H1 (cell line): ENCODE measurements at regions not wholly inside any gene's neighbourhood (a gene's known extent, or its start where the extent isn't known, plus 50 kb on each side); places are given as distances from the start of the nearest gene placed in this dataset.

Experiments
- CTCF ChIA-PET: fragments of 300-600 bp; sonication (Branson Sonifier 250); formaldehyde crosslinking; loops from one replicate; lab custom pipeline; 2021; ENCODE audit not compliant: partially characterized antibody; lab: Charles Lee
- POLR2A ChIA-PET: fragments of 300-600 bp; sonication (Branson Sonifier 250); formaldehyde crosslinking; loops from one replicate; lab custom pipeline; 2021; ENCODE audit warnings: inconsistent platforms; ENCODE audit not compliant: partially characterized antibody; lab: Charles Lee
- DNase-seq, 2 experiments: peaks; one replicate each; pipeline versions ENCODE4 v3.0.0 to v3.0.0-alpha.2; 2010 to 2022; ENCODE audit warnings: low spot score in 2 of 2, low read depth in 1 of 2, mixed read lengths in 1 of 2
- FAIRE-seq: peaks from 2 replicates; lab custom pipeline; 2011; peaks lifted over from hg19 to GRCh38; lab: Jason Lieb, UNC
- H2AFZ ChIP-seq: 2 replicates; pipeline ENCODE4 v1.8.1; 2012; ENCODE audit warnings: low read length, inconsistent platforms
- H2AK5ac ChIP-seq: 2 replicates; pipeline ENCODE4 v1.6.1; 2013; ENCODE audit warnings: low read depth, low read length
- H2BK120ac ChIP-seq: replicated peaks from 2 replicates; pipeline ENCODE3; 2013; ENCODE audit warnings: low read depth, low read length, inconsistent platforms
- H2BK12ac ChIP-seq: 2 replicates; pipeline ENCODE4 v1.6.1; 2013; ENCODE audit warnings: low read depth, low read length
- H2BK15ac ChIP-seq: 2 replicates; pipeline ENCODE4 v1.6.1; 2013; ENCODE audit warnings: low read length
- H2BK20ac ChIP-seq: 2 replicates; pipeline ENCODE4 v1.6.1; 2013; ENCODE audit warnings: low read length
- H2BK5ac ChIP-seq: 2 replicates; pipeline ENCODE4 v1.6.1; 2013; ENCODE audit warnings: low read depth, low read length
- H3K14ac ChIP-seq: 2 replicates; pipeline ENCODE4 v1.6.1; 2013; ENCODE audit warnings: inconsistent platforms; ENCODE audit not compliant: insufficient read length
- H3K18ac ChIP-seq: 2 replicates; pipeline ENCODE4 v1.6.1; 2013; ENCODE audit warnings: low read length; ENCODE audit errors: extremely low read depth
- H3K23ac ChIP-seq: 2 replicates; pipeline ENCODE4 v1.6.1; 2013; ENCODE audit warnings: inconsistent platforms; ENCODE audit not compliant: insufficient read length
- H3K23me2 ChIP-seq: 2 replicates; pipeline ENCODE4 v1.6.1; 2013; ENCODE audit warnings: low read depth, low read length
- H3K27ac ChIP-seq: 2 replicates; pipeline ENCODE4 v1.6.1; 2011; ENCODE audit warnings: low read depth, low read length, inconsistent platforms
- H3K27me3 ChIP-seq, 4 experiments: replicated peaks in 1 of 4; 1 replicate in 1 of 4; 2 replicates in 3 of 4; pipeline versions ENCODE4 v1.6.1 to v1.8.1; 2011 to 2013; ENCODE audit warnings: low read length in 3 of 4, mild to moderate bottlenecking in 3 of 4, inconsistent platforms in 2 of 4, mixed read lengths in 2 of 4, moderate library complexity in 1 of 4; ENCODE audit not compliant: control insufficient read depth in 3 of 4, insufficient read depth in 3 of 4; ENCODE audit errors: extremely low read depth in 1 of 4
- H3K36me3 ChIP-seq, 4 experiments: 2 replicates each; pipeline versions ENCODE4 v1.6.1 to v1.8.1; 2011 to 2013; ENCODE audit warnings: mild to moderate bottlenecking in 4 of 4, low read length in 3 of 4, moderate library complexity in 2 of 4, control low read depth in 1 of 4, inconsistent platforms in 1 of 4; ENCODE audit not compliant: insufficient read depth in 4 of 4, control insufficient read depth in 2 of 4
- H3K4ac ChIP-seq: replicated peaks from 2 replicates; pipeline ENCODE3; 2013; ENCODE audit warnings: low read length, low read depth, mixed read lengths, inconsistent platforms; ENCODE audit not compliant: insufficient read length
- H3K4me1 ChIP-seq, 4 experiments: replicated peaks in 1 of 4; 1 replicate in 1 of 4; 2 replicates in 3 of 4; pipeline versions ENCODE4 v1.6.1 to v1.8.1; 2011 to 2013; ENCODE audit warnings: low read length in 3 of 4, inconsistent platforms in 2 of 4, mixed read lengths in 1 of 4; ENCODE audit not compliant: insufficient read depth in 4 of 4, control insufficient read depth in 3 of 4
- H3K4me2 ChIP-seq, 2 experiments: 2 replicates each; pipeline versions ENCODE4 v1.6.1 to v1.8.1; 2011 to 2013; ENCODE audit warnings: low read depth in 2 of 2, low read length in 2 of 2, control low read depth in 1 of 2, inconsistent platforms in 1 of 2, mild to moderate bottlenecking in 1 of 2; ENCODE audit not compliant: insufficient read depth in 1 of 2
- H3K4me3 ChIP-seq, 4 experiments: fragments of 200-600, 300-600 bp in 1 of 4; sonication (generic), shearing (Covaris generic), sonication (Bioruptor Twin) in 1 of 4; 2 replicates each; pipeline versions ENCODE4 v1.5.1 to v1.8.1; 2011 to 2016; ENCODE audit warnings: low read length in 4 of 4, low read depth in 3 of 4, control low read depth in 2 of 4, inconsistent platforms in 2 of 4, mild to moderate bottlenecking in 2 of 4, mixed read lengths in 1 of 4, moderate library complexity in 1 of 4; ENCODE audit not compliant: insufficient read depth in 2 of 4; ENCODE audit errors: extremely low read depth in 1 of 4
- H3K56ac ChIP-seq: replicated peaks from 2 replicates; pipeline ENCODE3; 2013; ENCODE audit warnings: low read depth, mild to moderate bottlenecking, mixed read lengths, low read length, inconsistent platforms; ENCODE audit not compliant: insufficient read length
- H3K79me1 ChIP-seq: 2 replicates; pipeline ENCODE4 v1.6.1; 2013; ENCODE audit warnings: low read depth, low read length, control low read depth
- H3K79me2 ChIP-seq, 2 experiments: 2 replicates each; pipeline versions ENCODE4 v1.6.1 to v1.8.1; 2012 to 2013; ENCODE audit warnings: low read length in 2 of 2, mild to moderate bottlenecking in 2 of 2, inconsistent platforms in 1 of 2; ENCODE audit not compliant: insufficient read depth in 2 of 2, control insufficient read depth in 1 of 2
- H3K9ac ChIP-seq, 4 experiments: replicated peaks in 1 of 4; 1 replicate in 1 of 4; 2 replicates in 3 of 4; pipeline versions ENCODE4 v1.6.1 to v1.8.1; 2011 to 2013; ENCODE audit warnings: low read depth in 3 of 4, low read length in 3 of 4, control low read depth in 2 of 4, mild to moderate bottlenecking in 2 of 4, moderate library complexity in 2 of 4, inconsistent platforms in 1 of 4; ENCODE audit errors: extremely low read depth in 1 of 4
- H3K9me3 ChIP-seq, 2 experiments: 2 replicates each; pipeline versions ENCODE4 v1.6.1 to v1.8.1; 2012 to 2013; ENCODE audit warnings: mild to moderate bottlenecking in 2 of 2, moderate library complexity in 2 of 2, control low read depth in 1 of 2, inconsistent platforms in 1 of 2, low read depth in 1 of 2, low read length in 1 of 2, mixed read lengths in 1 of 2; ENCODE audit not compliant: insufficient read depth in 2 of 2
- H4K20me1 ChIP-seq, 2 experiments: replicated peaks in 1 of 2; 2 replicates each; pipeline versions ENCODE3 to v1.8.1; 2011 to 2013; ENCODE audit warnings: inconsistent platforms in 2 of 2, low read length in 2 of 2, mild to moderate bottlenecking in 1 of 2; ENCODE audit not compliant: insufficient read depth in 2 of 2, control insufficient read depth in 1 of 2
- H4K5ac ChIP-seq: 2 replicates; pipeline ENCODE4 v1.6.1; 2013; ENCODE audit warnings: low read length, low read depth, mixed read lengths, inconsistent platforms; ENCODE audit not compliant: insufficient read length
- H4K8ac ChIP-seq: 2 replicates; pipeline ENCODE4 v1.8.0; 2013; ENCODE audit warnings: mild to moderate bottlenecking, moderate library complexity, low read length, inconsistent platforms; ENCODE audit not compliant: insufficient read depth; ENCODE audit errors: extremely low read depth
- H4K91ac ChIP-seq: replicated peaks from 2 replicates; pipeline ENCODE3; 2013; ENCODE audit warnings: low read length, mixed read lengths, inconsistent platforms; ENCODE audit not compliant: insufficient read length
- BCL11A ChIP-seq, 2 experiments: IDR thresholded peaks; one replicate each; pipeline ENCODE4 v1.6.1; 2011; ENCODE audit warnings: low read depth in 2 of 2, low read length in 2 of 2, mild to moderate bottlenecking in 2 of 2
- BRCA1 ChIP-seq: IDR thresholded peaks from 2 replicates; pipeline ENCODE4 v1.6.1; 2012; ENCODE audit warnings: low read depth, low read length, improper control_type of control experiment
- CHD2 ChIP-seq: IDR thresholded peaks from 2 replicates; pipeline ENCODE4 v1.6.1; 2012; ENCODE audit warnings: low read length, improper control_type of control experiment
- CREB1 ChIP-seq: IDR thresholded peaks from 2 replicates; pipeline ENCODE4 v1.6.1; 2012; ENCODE audit warnings: inconsistent platforms
- E2F6 ChIP-seq: IDR thresholded peaks from 2 replicates; pipeline ENCODE4 v1.6.1; 2012; ENCODE audit warnings: inconsistent platforms
- EZH2 ChIP-seq: fragments of 200-600 bp; sonication (generic); IDR thresholded peaks from 2 replicates; pipeline ENCODE4 v1.7.1; 2012; ENCODE audit warnings: low read depth, mild to moderate bottlenecking, moderate library complexity, low read length, inconsistent platforms; ENCODE audit not compliant: severe bottlenecking
- GTF2F1 ChIP-seq: IDR thresholded peaks from 2 replicates; pipeline ENCODE4 v1.6.1; 2012; ENCODE audit warnings: low read depth, low read length, improper control_type of control experiment, borderline replicate concordance
- KDM1A ChIP-seq: fragments of 200-600, 300-600 bp; sonication (generic); IDR thresholded peaks from 2 replicates; pipeline ENCODE4 v1.7.1; 2016; ENCODE audit warnings: mild to moderate bottlenecking, low read length, borderline replicate concordance
- KDM5A ChIP-seq: fragments of 200-600 bp; IDR thresholded peaks from 2 replicates; pipeline ENCODE4 v1.7.1; 2012; ENCODE audit warnings: mild to moderate bottlenecking, low read length, inconsistent platforms, mixed read lengths
- POU5F1 ChIP-seq: IDR thresholded peaks from 2 replicates; pipeline ENCODE4 v1.6.1; 2011; ENCODE audit warnings: low read depth, mild to moderate bottlenecking, low read length, moderate library complexity
- RAD21 ChIP-seq, 2 experiments: IDR thresholded peaks in 1 of 2; conservative IDR thresholded peaks in 1 of 2; 2 replicates each; pipeline ENCODE4 v1.6.1; 2011; ENCODE audit warnings: low read depth in 2 of 2, low read length in 2 of 2, improper control_type of control experiment in 1 of 2, inconsistent platforms in 1 of 2, mild to moderate bottlenecking in 1 of 2, moderate library complexity in 1 of 2
- SP1 ChIP-seq: IDR thresholded peaks from 2 replicates; pipeline ENCODE4 v1.6.1; 2011; ENCODE audit warnings: low read depth, low read length
- SUZ12 ChIP-seq: fragments of 200-600 bp; sonication (generic); IDR thresholded peaks from 2 replicates; pipeline ENCODE4 v1.6.1; 2012; ENCODE audit warnings: mild to moderate bottlenecking, inconsistent platforms, low read length, moderate library complexity, mixed read lengths
- TAF7 ChIP-seq: optimal IDR thresholded peaks from 2 replicates; pipeline ENCODE3; 2011; ENCODE audit warnings: low read depth, mild to moderate bottlenecking, inconsistent platforms, low read length, moderate library complexity, borderline replicate concordance
- YY1 ChIP-seq: IDR thresholded peaks from 2 replicates; pipeline ENCODE4 v1.6.1; 2011; ENCODE audit warnings: low read depth, mild to moderate bottlenecking, low read length
- WGBS, 2 experiments: shearing (Covaris generic) in 1 of 2; methylation state at CpG; one replicate each; pipeline versions ENCODE4 v1.1.6 to v1.1.7; 2013 to 2015; ENCODE audit warnings: low lambda C conversion rate in 2 of 2, mixed read lengths in 2 of 2, inconsistent platforms in 1 of 2, low coverage in 1 of 2, missing lambda C conversion rate in 1 of 2; ENCODE audit not compliant: insufficient replicate concordance in 2 of 2, insufficient coverage in 1 of 2, insufficient read length in 1 of 2; ENCODE audit errors: extremely low coverage in 1 of 2, missing lambda C conversion rate in 1 of 2; 5-methylcytosine and 5-hydroxymethylcytosine counted together

GRCh38 chr2:153043385-153043784 lies 325.0 kb downstream of the ARL6IP6 start:
- ChIA-PET CTCF (interaction anchor here (2.6 kb wide), 1 partner anchor 11 kb away, joined by 7 read pairs; no protein-coding TSS in a partner anchor), POLR2A (no interaction called here)
- no peak overlapping the region for H2AK5ac ChIP-seq
- no peaks in the 10 kb centered on the region for H3K9me3 ChIP-seq
- H3K9ac ChIP-seq, result no peak overlapping the region
- no peak overlapping the region for H4K8ac ChIP-seq
- no peaks in the 10 kb centered on the region for H3K4me1 ChIP-seq
- H3K56ac ChIP-seq, result no peak overlapping the region
- H3K18ac ChIP-seq, result no peak overlapping the region
- H4K91ac ChIP-seq, result no peak overlapping the region
- no peak overlapping the region for H2BK12ac ChIP-seq
- 81% methylated on average over 1 of the region's 1 CpG; no CpG with 5 or more reads in 1 of the 2 experiments for WGBS, 2 experiments
- H3K23me2 ChIP-seq, result no peaks in the 10 kb centered on the region; the same call in 1 of the 2 replicates
- H3K36me3 ChIP-seq, result no peaks in the 10 kb centered on the region
- no peak overlapping the region for H2AFZ ChIP-seq
- H3K79me1 ChIP-seq, result no peaks in the 10 kb centered on the region
- H3K14ac ChIP-seq, result no peak overlapping the region
- H2BK20ac ChIP-seq, result no peak overlapping the region
- H2BK120ac ChIP-seq, result no peak overlapping the region
- FAIRE-seq (no peak), DNase-seq (no peak)
- H3K27me3 ChIP-seq, result no peaks in the 10 kb centered on the region
- no peak overlapping the region for H3K23ac ChIP-seq
- H3K4ac ChIP-seq, result no peak overlapping the region
- H2BK15ac ChIP-seq, result no peak overlapping the region
- H3K4me2 ChIP-seq, result no peak overlapping the region
- no peaks in the 10 kb centered on the region for H3K79me2 ChIP-seq
- no peak overlapping the region for H4K5ac ChIP-seq
- H3K4me3 ChIP-seq, result no peak overlapping the region
- no peak overlapping the region for H2BK5ac ChIP-seq
- no peaks in the 10 kb centered on the region for H4K20me1 ChIP-seq
- no peak overlapping the region for H3K27ac ChIP-seq
- no peak for TF ChIP-seq RAD21 (IDR thresholded peaks at IDR 0.05 in 1 of 2, conservative IDR thresholded peaks at IDR 0.05 in 1 of 2; ENCODE audit: low read depth in 2 of 2, low read length in 2 of 2)
- no peak for TF ChIP-seq BRCA1
- TF ChIP-seq BCL11A (IDR thresholded peaks at IDR 0.05; ENCODE audit: low read depth in 2 of 2, low read length in 2 of 2), result no peak
- no peak for TF ChIP-seq KDM1A
- no peak for TF ChIP-seq TAF7
- no peak for TF ChIP-seq SUZ12
- TF ChIP-seq POU5F1, result no peak
- TF ChIP-seq E2F6, result no peak
- no peak for TF ChIP-seq CHD2
- TF ChIP-seq KDM5A, result no peak
- no peak for TF ChIP-seq EZH2
- TF ChIP-seq CREB1, result no peak
- TF ChIP-seq SP1, result no peak
- no peak for TF ChIP-seq YY1
- no peak for TF ChIP-seq GTF2F1
